Lower lobe of right lung (tissue), 2 donors: ENCODE measurements at regions not wholly inside any gene's neighbourhood (a gene's known extent, or its start where the extent isn't known, plus 50 kb on each side); places are given as distances from the start of the nearest gene placed in this dataset.
A peak's percentile ranks its signal among the peaks of the same experiment; 100 is the strongest.

ENCODE experiments used
- ATAC-seq, 2 donors: fragments of 200-7000 bp; cut with Tn5 transposase; one replicate each; pipeline ENCODE4 v1.9.1; 2020 to 2022; ENCODE audit warnings: mild to moderate bottlenecking in 2 of 2, moderate library complexity in 2 of 2
- DNase-seq: peaks from one replicate; pipeline ENCODE4 v3.0.0-alpha.2; 2020
- H3K27ac ChIP-seq: fragments of 200-600 bp; one replicate; pipeline ENCODE4 v1.8.0; 2022
- H3K27me3 ChIP-seq: fragments of 200-600 bp; one replicate; pipeline ENCODE4 v1.8.0; 2022; ENCODE audit warnings: low read depth
- H3K36me3 ChIP-seq: fragments of 200-600 bp; one replicate; pipeline ENCODE4 v1.8.0; 2022; ENCODE audit warnings: mild to moderate bottlenecking
- H3K4me1 ChIP-seq: fragments of 200-600 bp; one replicate; pipeline ENCODE4 v1.8.0; 2022
- H3K4me3 ChIP-seq: fragments of 200-600 bp; one replicate; pipeline ENCODE4 v1.8.0; 2022; ENCODE audit warnings: mild to moderate bottlenecking
- H3K9me3 ChIP-seq: fragments of 200-600 bp; one replicate; pipeline ENCODE4 v1.8.0; 2022
- CTCF ChIP-seq: fragments of 200-600 bp; IDR thresholded peaks from one replicate; pipeline ENCODE4 v1.8.0; 2022; ENCODE audit warnings: antibody characterized with exemption, mild to moderate bottlenecking
- intact Hi-C: fragments of 100-400 bp; cut with DNase I; formaldehyde crosslinking; loops from one replicate; pipeline ENCODE4 v1.11.0; 2022
- donor health status: DM: no; HTN: yes; CAD: no; lungs with severe emphysema.

- no peak for ATAC-seq
- no peaks in the 10 kb centered on the region for H3K9me3 ChIP-seq
- no peak for TF ChIP-seq CTCF
- intact Hi-C loops: no loop called here
- H3K4me1 ChIP-seq: peaks cover 9% of the 10 kb centered on the region
- no peak overlapping the region for H3K27ac ChIP-seq
- H3K4me3 ChIP-seq: no peak overlapping the region
- no peaks in the 10 kb centered on the region for H3K36me3 ChIP-seq
- H3K27me3 ChIP-seq: no peaks in the 10 kb centered on the region
- no peak for DNase-seq
Measured at GRCh38 chr4:128381748-128382559, 94.3 kb upstream of the PGRMC2 start.

- no peaks in the 10 kb centered on the region for H3K27me3 ChIP-seq
- ATAC-seq (peak; percentile 32 to 58), DNase-seq (no peak)
- H3K9me3 ChIP-seq: no peaks in the 10 kb centered on the region
- no peak overlapping the region for H3K27ac ChIP-seq
- no peaks in the 10 kb centered on the region for H3K4me1 ChIP-seq
- H3K4me3 ChIP-seq: no peak overlapping the region
- intact Hi-C loops: no loop called here
- H3K36me3 ChIP-seq: no peaks in the 10 kb centered on the region
- no peak for TF ChIP-seq CTCF
Measured at GRCh38 chr4:128380306-128380705, 92.7 kb upstream of the PGRMC2 start.

GRCh38 chr4:128379860-128380259, 92.2 kb upstream of the PGRMC2 start:
- peak; percentile 52 for TF ChIP-seq CTCF
- intact Hi-C loops: no loop called here
- H3K27ac ChIP-seq: no peak overlapping the region
- no peaks in the 10 kb centered on the region for H3K27me3 ChIP-seq
- ATAC-seq (peak; percentile 56 to 68), DNase-seq (peak; percentile 49)
- H3K36me3 ChIP-seq: no peaks in the 10 kb centered on the region
- no peaks in the 10 kb centered on the region for H3K9me3 ChIP-seq
- H3K4me1 ChIP-seq: no peaks in the 10 kb centered on the region
- H3K4me3 ChIP-seq: no peak overlapping the region

- ATAC-seq (no peak), DNase-seq (no peak)
- Histone ChIP-seq H3K4me1 (no peaks in the 10 kb centered on the region), H3K27ac (no peak overlapping the region), H3K27me3 (no peaks in the 10 kb centered on the region), H3K9me3 (no peaks in the 10 kb centered on the region), H3K36me3 (no peaks in the 10 kb centered on the region), H3K4me3 (no peak overlapping the region)
- no peak for TF ChIP-seq CTCF
- intact Hi-C loops: no loop called here
Measured at GRCh38 chr4:128378668-128379067, 91.1 kb upstream of the PGRMC2 start.

DNA sequence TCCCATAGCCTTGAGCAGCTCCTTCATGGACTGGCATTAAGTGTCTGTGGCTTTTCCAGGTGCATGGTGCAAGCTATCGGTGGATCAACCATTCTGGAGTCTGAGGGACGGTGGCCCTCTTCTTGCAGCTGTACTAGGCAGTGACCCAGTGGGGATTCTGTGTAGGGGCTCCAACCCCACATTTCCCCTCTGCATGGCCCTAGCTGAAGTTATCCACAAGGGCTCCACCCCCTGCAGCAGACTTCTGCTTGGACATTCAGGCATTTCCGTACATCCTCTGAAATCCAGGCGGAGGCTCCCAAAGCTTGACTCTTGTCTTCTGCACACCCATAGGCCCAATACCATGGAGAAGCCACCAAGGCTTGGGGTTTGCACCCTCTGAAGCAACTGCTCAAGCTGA, 89.3 kb upstream of the PGRMC2 start:
- no peaks in the 10 kb centered on the region for H3K36me3 ChIP-seq
- H3K27ac ChIP-seq: no peak overlapping the region
- ATAC-seq (no peak), DNase-seq (no peak)
- intact Hi-C loops: no loop called here
- no peak overlapping the region for H3K4me3 ChIP-seq
- H3K9me3 ChIP-seq: no peaks in the 10 kb centered on the region
- TF ChIP-seq CTCF: no peak
- H3K4me1 ChIP-seq: no peaks in the 10 kb centered on the region
- H3K27me3 ChIP-seq: no peaks in the 10 kb centered on the region
